ENCODE measurements at regions not wholly inside any gene's neighbourhood (a gene's known extent, or its start where the extent isn't known, plus 50 kb on each side); places are given as distances from the start of the nearest gene placed in this dataset.

GRCh38 chr4:13267091-13267490, 217.0 kb downstream of the RAB28 start:
- TF ChIP-seq CTCF (IDR thresholded peaks at IDR 0.05): no peak
- TF ChIP-seq ZFX (IDR thresholded peaks at IDR 0.05; ENCODE audit: borderline replicate concordance): no peak
